Adrenal gland (tissue), 5 donors: ENCODE measurements at regions not wholly inside any gene's neighbourhood (a gene's known extent, or its start where the extent isn't known, plus 50 kb on each side); places are given as distances from the start of the nearest gene placed in this dataset.

ENCODE experiments used
- POLR2A ChIP-seq, 2 donors: fragments of 450-650 bp; IDR thresholded peaks; one replicate each; pipeline ENCODE4 v1.6.1; 2017; ENCODE audit warnings: antibody characterized with exemption in 2 of 2, mild to moderate bottlenecking in 2 of 2, moderate library complexity in 1 of 2
- TF ChIP-seq, protein P1 (sequence below), 6 experiments: fragments of 450-650 bp in 4 of 6; fragments of 200-600 bp in 2 of 6; sonication (generic) in 1 of 6; IDR thresholded peaks; 1 replicate in 5 of 6; 2 replicates in 1 of 6; pipeline versions ENCODE4 v1.5.1 to v1.8.0; 2016 to 2021; ENCODE audit warnings: antibody characterized with exemption in 6 of 6, mild to moderate bottlenecking in 2 of 6, moderate library complexity in 1 of 6
- donor health status: DM: no; HTN: no; CAD: no.

DNA sequence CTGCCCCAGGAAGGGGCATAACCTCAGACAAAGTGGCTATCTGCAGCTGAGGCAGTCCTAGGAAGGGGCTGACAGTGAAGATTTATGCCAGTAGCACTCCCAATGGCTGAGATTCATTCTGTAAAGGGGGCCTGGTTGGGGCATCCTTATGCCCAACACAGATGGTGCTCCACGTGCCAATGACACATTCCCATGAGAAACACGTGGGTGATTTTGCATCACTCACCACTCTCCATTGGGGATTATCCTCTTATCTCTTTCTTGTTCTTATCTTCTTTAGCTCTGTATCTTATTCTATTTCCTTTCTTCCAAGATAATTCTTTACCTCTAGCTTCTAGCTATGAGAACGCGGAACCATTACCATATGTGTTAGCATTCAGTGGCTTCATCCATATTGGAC is 194.0 kb upstream of the TUT7 start:
- TF ChIP-seq, protein P1, sequence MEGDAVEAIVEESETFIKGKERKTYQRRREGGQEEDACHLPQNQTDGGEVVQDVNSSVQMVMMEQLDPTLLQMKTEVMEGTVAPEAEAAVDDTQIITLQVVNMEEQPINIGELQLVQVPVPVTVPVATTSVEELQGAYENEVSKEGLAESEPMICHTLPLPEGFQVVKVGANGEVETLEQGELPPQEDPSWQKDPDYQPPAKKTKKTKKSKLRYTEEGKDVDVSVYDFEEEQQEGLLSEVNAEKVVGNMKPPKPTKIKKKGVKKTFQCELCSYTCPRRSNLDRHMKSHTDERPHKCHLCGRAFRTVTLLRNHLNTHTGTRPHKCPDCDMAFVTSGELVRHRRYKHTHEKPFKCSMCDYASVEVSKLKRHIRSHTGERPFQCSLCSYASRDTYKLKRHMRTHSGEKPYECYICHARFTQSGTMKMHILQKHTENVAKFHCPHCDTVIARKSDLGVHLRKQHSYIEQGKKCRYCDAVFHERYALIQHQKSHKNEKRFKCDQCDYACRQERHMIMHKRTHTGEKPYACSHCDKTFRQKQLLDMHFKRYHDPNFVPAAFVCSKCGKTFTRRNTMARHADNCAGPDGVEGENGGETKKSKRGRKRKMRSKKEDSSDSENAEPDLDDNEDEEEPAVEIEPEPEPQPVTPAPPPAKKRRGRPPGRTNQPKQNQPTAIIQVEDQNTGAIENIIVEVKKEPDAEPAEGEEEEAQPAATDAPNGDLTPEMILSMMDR (IDR thresholded peaks at IDR 0.05), result no peak
- TF ChIP-seq POLR2A (IDR thresholded peaks at IDR 0.05), result no peak
